ENCODE measurements at regions not wholly inside any gene's neighbourhood (a gene's known extent, or its start where the extent isn't known, plus 50 kb on each side); places are given as distances from the start of the nearest gene placed in this dataset.

GRCh38 chr2:118460425-118460824 is 372.2 kb downstream of the INSIG2 start:
- H4K20me1 ChIP-seq = no peaks in the 10 kb centered on the region
- no peak for TF ChIP-seq Cebpa-rat (IDR thresholded peaks at IDR 0.05)
- no peaks in the 10 kb centered on the region for H3K4me1 ChIP-seq
- no peaks in the 10 kb centered on the region for H3K36me3 ChIP-seq
- H3K4me2 ChIP-seq = no peak overlapping the region
- H3K27ac ChIP-seq = no peak overlapping the region
- no peak overlapping the region for H3K4me3 ChIP-seq
- H3K9ac ChIP-seq = no peak overlapping the region
- H3K27me3 ChIP-seq = no peaks in the 10 kb centered on the region
- no peaks in the 10 kb centered on the region for H3K9me3 ChIP-seq (replicated peaks in 1 of 11)

DNA sequence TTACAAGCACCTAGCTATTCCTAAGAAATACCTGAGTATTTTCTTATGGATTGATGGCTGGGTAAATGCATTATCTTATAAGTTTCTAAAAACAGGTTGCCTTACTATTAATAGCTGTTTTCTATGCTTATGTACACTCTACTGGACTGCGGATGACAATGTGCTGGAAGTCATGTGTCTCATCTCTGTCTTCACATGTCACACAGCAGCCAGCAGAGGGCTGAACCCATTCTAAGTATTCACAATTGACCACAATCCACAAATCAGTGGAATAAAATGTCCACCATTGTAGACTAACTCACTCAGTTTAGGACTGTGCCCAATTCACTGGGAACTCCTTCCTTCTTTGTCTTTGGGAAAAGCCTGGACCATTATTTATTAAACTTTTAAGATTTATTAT is 371.2 kb downstream of the INSIG2 start:
- Histone ChIP-seq H3K4me1 (no peaks in the 10 kb centered on the region), H3K36me3 (no peaks in the 10 kb centered on the region), H3K9ac (no peak overlapping the region), H3K4me3 (no peak overlapping the region), H3K9me3 (replicated peaks in 1 of 11) (no peaks in the 10 kb centered on the region), H3K4me2 (no peak overlapping the region), H4K20me1 (no peaks in the 10 kb centered on the region), H3K27ac (no peak overlapping the region), H3K27me3 (no peaks in the 10 kb centered on the region)
- no peak for TF ChIP-seq Cebpa-rat (IDR thresholded peaks at IDR 0.05)

GRCh38 chr2:118457951-118458350 is 369.7 kb downstream of the INSIG2 start:
- no peaks in the 10 kb centered on the region for H3K4me1 ChIP-seq
- no peaks in the 10 kb centered on the region for H3K36me3 ChIP-seq
- H3K27me3 ChIP-seq = no peaks in the 10 kb centered on the region
- H4K20me1 ChIP-seq = no peaks in the 10 kb centered on the region
- no peak overlapping the region for H3K27ac ChIP-seq
- no peak for TF ChIP-seq Cebpa-rat (IDR thresholded peaks at IDR 0.05)
- H3K9me3 ChIP-seq (replicated peaks in 1 of 11) = no peaks in the 10 kb centered on the region
- H3K4me3 ChIP-seq = no peak overlapping the region
- no peak overlapping the region for H3K9ac ChIP-seq
- no peak overlapping the region for H3K4me2 ChIP-seq

- H3K27me3 ChIP-seq = no peaks in the 10 kb centered on the region
- no peaks in the 10 kb centered on the region for H3K4me1 ChIP-seq
- H3K4me3 ChIP-seq = no peak overlapping the region
- TF ChIP-seq Cebpa-rat (IDR thresholded peaks at IDR 0.05) = no peak
- H3K36me3 ChIP-seq = no peaks in the 10 kb centered on the region
- no peak overlapping the region for H3K27ac ChIP-seq
- H4K20me1 ChIP-seq = no peaks in the 10 kb centered on the region
- H3K4me2 ChIP-seq = no peak overlapping the region
- no peak overlapping the region for H3K9ac ChIP-seq
- no peaks in the 10 kb centered on the region for H3K9me3 ChIP-seq (replicated peaks in 1 of 11)
These were observed 361.1 kb downstream of the INSIG2 start for GRCh38 chr2:118449401-118449800.

DNA sequence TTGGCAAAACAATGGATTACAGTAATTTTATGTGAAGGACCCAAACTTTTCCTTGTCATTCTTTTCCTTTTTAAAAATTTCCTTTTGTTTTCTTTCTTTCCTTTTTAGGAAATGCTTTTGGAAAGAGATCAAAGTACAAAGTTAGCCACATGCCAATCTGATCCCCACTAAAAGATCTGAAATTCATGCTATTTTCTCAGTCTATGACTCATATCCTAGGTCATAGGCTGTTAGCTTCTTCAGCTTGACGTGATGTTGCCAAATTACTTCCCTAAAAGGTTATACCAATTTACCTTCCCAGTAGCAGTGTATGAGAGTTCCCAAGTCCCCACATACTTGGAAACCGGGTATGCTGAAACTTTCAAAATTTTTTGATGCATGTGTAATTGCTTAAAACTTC is 355.3 kb downstream of the INSIG2 start:
- Histone ChIP-seq H3K27ac (no peak overlapping the region), H3K27me3 (no peaks in the 10 kb centered on the region), H3K9ac (no peak overlapping the region), H3K9me3 (replicated peaks in 1 of 11) (no peaks in the 10 kb centered on the region), H3K4me2 (0 out of 22 replicates have a peak overlapping the region, but pooled peaks of 1 of the 11 experiments have one; percentile 6), H3K4me3 (no peak overlapping the region), H3K36me3 (no peaks in the 10 kb centered on the region), H3K4me1 (0 out of 20 replicates have a peak, but pooled peaks cover 0 to 5% (median 0%) of the 10 kb centered on the region in 10 experiments), H4K20me1 (no peaks in the 10 kb centered on the region)
- no peak for TF ChIP-seq Cebpa-rat (IDR thresholded peaks at IDR 0.05)

- Histone ChIP-seq H3K9ac (no peak overlapping the region), H3K36me3 (no peaks in the 10 kb centered on the region), H3K27ac (no peak overlapping the region), H3K4me2 (no peak overlapping the region), H3K4me3 (no peak overlapping the region), H3K9me3 (replicated peaks in 1 of 11) (no peaks in the 10 kb centered on the region), H4K20me1 (no peaks in the 10 kb centered on the region), H3K27me3 (no peaks in the 10 kb centered on the region), H3K4me1 (0 out of 20 replicates have a peak, but pooled peaks cover 0 to 5% (median 0%) of the 10 kb centered on the region in 10 experiments)
- TF ChIP-seq Cebpa-rat (IDR thresholded peaks at IDR 0.05) = no peak
These were observed 354.8 kb downstream of the INSIG2 start for GRCh38 chr2:118442996-118443553.

- no peak overlapping the region for H3K4me2 ChIP-seq
- no peak for TF ChIP-seq Cebpa-rat (IDR thresholded peaks at IDR 0.05)
- H3K4me3 ChIP-seq = no peak overlapping the region
- H4K20me1 ChIP-seq = no peaks in the 10 kb centered on the region
- H3K36me3 ChIP-seq = no peaks in the 10 kb centered on the region
- no peak overlapping the region for H3K9ac ChIP-seq
- no peak overlapping the region for H3K27ac ChIP-seq
- peaks cover 0 to 9% (median 8%) of the 10 kb centered on the region in 10 experiments; a peak in 10 of 20 replicates for H3K4me1 ChIP-seq
- no peaks in the 10 kb centered on the region for H3K9me3 ChIP-seq (replicated peaks in 1 of 11)
- H3K27me3 ChIP-seq = no peaks in the 10 kb centered on the region
These were observed 353.8 kb downstream of the INSIG2 start for GRCh38 chr2:118442046-118442445.

- H3K27ac ChIP-seq = no peak overlapping the region
- H3K4me3 ChIP-seq = no peak overlapping the region
- H3K9ac ChIP-seq = no peak overlapping the region
- no peak for TF ChIP-seq Cebpa-rat (IDR thresholded peaks at IDR 0.05)
- no peak overlapping the region for H3K4me2 ChIP-seq
- no peaks in the 10 kb centered on the region for H3K27me3 ChIP-seq
- peaks cover 0 to 11% (median 9%) of the 10 kb centered on the region in 10 experiments; a peak in 10 of 20 replicates for H3K4me1 ChIP-seq
- no peaks in the 10 kb centered on the region for H4K20me1 ChIP-seq
- H3K9me3 ChIP-seq (replicated peaks in 1 of 11) = no peaks in the 10 kb centered on the region
- H3K36me3 ChIP-seq = no peaks in the 10 kb centered on the region
These were observed 352.3 kb downstream of the INSIG2 start for GRCh38 chr2:118440404-118441098.

- Histone ChIP-seq H3K9ac (no peak overlapping the region), H4K20me1 (no peaks in the 10 kb centered on the region), H3K4me2 (peak overlapping the region in 6 of 11 experiments; percentile 8 to 53 (median 34); a peak in 11 of 22 replicates), H3K4me1 (peaks cover 0 to 18% (median 9%) of the 10 kb centered on the region in 10 experiments; a peak in 10 of 20 replicates), H3K36me3 (no peaks in the 10 kb centered on the region), H3K4me3 (no peak overlapping the region), H3K27ac (no peak overlapping the region), H3K9me3 (replicated peaks in 1 of 11) (no peaks in the 10 kb centered on the region), H3K27me3 (no peaks in the 10 kb centered on the region)
- no peak for TF ChIP-seq Cebpa-rat (IDR thresholded peaks at IDR 0.05)
These were observed 349.2 kb downstream of the INSIG2 start for GRCh38 chr2:118437501-118437900.

DNA sequence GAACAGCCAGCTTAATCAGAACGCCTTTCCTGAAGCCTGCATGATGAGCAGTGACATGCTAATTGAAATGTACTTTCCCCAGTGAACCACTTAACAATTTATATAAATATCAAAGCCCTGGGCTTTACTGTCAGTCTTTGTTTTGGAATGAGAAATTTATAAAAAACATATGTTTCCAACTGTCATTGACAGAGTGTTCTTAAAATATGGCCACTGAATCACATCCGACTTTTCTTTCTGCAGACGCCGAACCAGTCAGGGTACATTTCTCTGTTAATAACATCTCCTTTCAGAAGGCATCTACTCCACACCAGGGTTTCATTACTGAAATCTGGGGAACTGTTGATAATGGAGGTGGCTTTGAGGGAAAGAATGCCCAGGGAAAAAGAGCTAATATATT is 343.7 kb downstream of the INSIG2 start:
- Histone ChIP-seq H4K20me1 (no peaks in the 10 kb centered on the region), H3K9me3 (replicated peaks in 1 of 11) (no peaks in the 10 kb centered on the region), H3K27ac (no peak overlapping the region), H3K4me1 (peaks cover 0 to 8% (median under 1%) of the 10 kb centered on the region in 10 experiments; a peak in 8 of 20 replicates), H3K27me3 (no peaks in the 10 kb centered on the region), H3K9ac (no peak overlapping the region), H3K36me3 (no peaks in the 10 kb centered on the region), H3K4me3 (no peak overlapping the region), H3K4me2 (no peak overlapping the region)
- no peak for TF ChIP-seq Cebpa-rat (IDR thresholded peaks at IDR 0.05)
